Mesendoderm (in vitro differentiated cells): ENCODE measurements at regions not wholly inside any gene's neighbourhood (a gene's known extent, or its start where the extent isn't known, plus 50 kb on each side); places are given as distances from the start of the nearest gene placed in this dataset.

Source experiments
- DNase-seq: peaks from one replicate; pipeline ENCODE4 v3.0.0; 2013
- H2AK5ac ChIP-seq: 2 replicates; pipeline ENCODE4 v1.6.1; 2013; ENCODE audit warnings: low read length, inconsistent platforms
- H2BK120ac ChIP-seq: 2 replicates; pipeline ENCODE4 v1.6.1; 2013; ENCODE audit warnings: low read depth, mild to moderate bottlenecking, low read length, moderate library complexity, mixed read lengths
- H2BK15ac ChIP-seq: replicated peaks from 2 replicates; pipeline ENCODE4 v1.6.1; 2013; ENCODE audit warnings: low read depth, mild to moderate bottlenecking, moderate library complexity
- H2BK5ac ChIP-seq: 2 replicates; pipeline ENCODE4 v1.6.1; 2013; ENCODE audit warnings: low read length, inconsistent platforms
- H3K18ac ChIP-seq: 2 replicates; pipeline ENCODE4 v1.6.1; 2013; ENCODE audit warnings: mild to moderate bottlenecking, low read length, mixed read lengths
- H3K23ac ChIP-seq: one replicate; pipeline ENCODE4 v1.6.1; 2013; ENCODE audit warnings: low read length
- H3K27ac ChIP-seq: 2 replicates; pipeline ENCODE4 v1.5.1; 2013; ENCODE audit warnings: low read depth, mild to moderate bottlenecking, inconsistent platforms, low read length, moderate library complexity
- H3K27me3 ChIP-seq: 2 replicates; pipeline ENCODE4 v1.6.1; 2013; ENCODE audit warnings: low read length, control low read depth, mild to moderate bottlenecking, inconsistent platforms; ENCODE audit not compliant: insufficient read depth, poor library complexity
- H3K36me3 ChIP-seq: 2 replicates; pipeline ENCODE4 v1.6.1; 2013; ENCODE audit warnings: low read length, inconsistent platforms; ENCODE audit not compliant: control insufficient read depth, insufficient read depth
- H3K4ac ChIP-seq: one replicate; pipeline ENCODE4 v1.6.1; 2013; ENCODE audit warnings: low read depth, mild to moderate bottlenecking, low read length, moderate library complexity
- H3K4me1 ChIP-seq: 2 replicates; pipeline ENCODE4 v1.6.1; 2013; ENCODE audit warnings: low read depth, low read length, inconsistent platforms; ENCODE audit not compliant: control insufficient read depth
- H3K4me2 ChIP-seq: 2 replicates; pipeline ENCODE4 v1.6.1; 2013; ENCODE audit warnings: low read length
- H3K4me3 ChIP-seq: 2 replicates; pipeline ENCODE4 v1.5.1; 2013; ENCODE audit warnings: mild to moderate bottlenecking, low read length
- H3K56ac ChIP-seq: one replicate; pipeline ENCODE4 v1.6.1; 2013; ENCODE audit warnings: low read length
- H3K79me1 ChIP-seq: 2 replicates; pipeline ENCODE4 v1.6.1; 2013; ENCODE audit warnings: low read length, inconsistent platforms
- H3K79me2 ChIP-seq: 2 replicates; pipeline ENCODE4 v1.6.1; 2013; ENCODE audit warnings: mild to moderate bottlenecking, low read length; ENCODE audit not compliant: control insufficient read depth, insufficient read depth
- H3K9ac ChIP-seq: 2 replicates; pipeline ENCODE4 v1.6.1; 2013; ENCODE audit warnings: low read length, inconsistent platforms
- H4K5ac ChIP-seq: one replicate; pipeline ENCODE4 v1.6.1; 2013; ENCODE audit warnings: low read length
- H4K8ac ChIP-seq: one replicate; pipeline ENCODE4 v1.6.1; 2013; ENCODE audit warnings: low read depth, mild to moderate bottlenecking, control low read depth, low read length, moderate library complexity
- WGBS: extraction: QIAGEN DNeasy Blood & Tissue Kit; methylation state at CpG from one replicate; pipeline ENCODE4 v1.1.7; 2013; ENCODE audit warnings: low lambda C conversion rate, missing lambda C conversion rate; ENCODE audit not compliant: insufficient coverage; ENCODE audit errors: extremely low coverage; 5-methylcytosine and 5-hydroxymethylcytosine counted together

DNA sequence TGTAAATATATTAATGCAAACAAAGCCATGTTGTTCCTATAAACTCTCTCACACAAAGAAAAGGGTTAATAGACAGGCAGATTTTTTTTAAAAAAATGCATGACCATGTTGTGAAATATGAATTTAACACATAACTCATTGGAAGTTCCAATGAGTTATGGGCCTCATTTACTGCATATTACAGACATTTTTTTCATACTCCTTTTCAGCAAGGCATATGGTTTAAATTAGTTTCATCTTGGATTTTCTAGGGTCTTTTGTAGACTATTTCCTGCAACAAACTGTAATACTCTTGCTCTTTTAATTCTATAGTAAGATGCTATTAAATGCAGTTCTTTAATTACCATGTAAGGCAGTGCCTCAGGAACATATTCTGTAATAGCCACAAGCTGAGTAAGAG, 323.1 kb downstream of the GBA3 start:
- no peak overlapping the region for H2AK5ac ChIP-seq
- H3K9ac ChIP-seq: no peak overlapping the region
- no peak for DNase-seq
- H3K56ac ChIP-seq: no peak overlapping the region
- no peak overlapping the region for H3K27ac ChIP-seq
- no peak overlapping the region for H2BK5ac ChIP-seq
- no peak overlapping the region for H3K23ac ChIP-seq
- H3K4ac ChIP-seq: no peak overlapping the region
- H2BK120ac ChIP-seq: no peak overlapping the region
- H4K5ac ChIP-seq: no peak overlapping the region
- H3K79me1 ChIP-seq: no peaks in the 10 kb centered on the region
- H3K79me2 ChIP-seq: no peaks in the 10 kb centered on the region
- no peak overlapping the region for H4K8ac ChIP-seq
- no peak overlapping the region for H3K18ac ChIP-seq
- no peak overlapping the region for H2BK15ac ChIP-seq
- H3K4me3 ChIP-seq: no peak overlapping the region
- H3K4me1 ChIP-seq: no peaks in the 10 kb centered on the region
- no peak overlapping the region for H3K4me2 ChIP-seq
- no peaks in the 10 kb centered on the region for H3K27me3 ChIP-seq
- H3K36me3 ChIP-seq: no peaks in the 10 kb centered on the region

GRCh38 chr4:23009093-23009492, 316.4 kb downstream of the GBA3 start:
- Histone ChIP-seq H2AK5ac (no peak overlapping the region), H2BK120ac (no peak overlapping the region), H3K4me3 (no peak overlapping the region), H3K4me1 (no peaks in the 10 kb centered on the region), H4K8ac (no peak overlapping the region), H3K27me3 (no peaks in the 10 kb centered on the region), H2BK15ac (no peak overlapping the region), H3K9ac (no peak overlapping the region), H3K18ac (no peak overlapping the region), H3K36me3 (no peaks in the 10 kb centered on the region), H3K56ac (no peak overlapping the region), H2BK5ac (no peak overlapping the region), H3K79me1 (no peaks in the 10 kb centered on the region), H3K23ac (no peak overlapping the region), H3K4me2 (no peak overlapping the region), H3K4ac (no peak overlapping the region), H3K79me2 (no peaks in the 10 kb centered on the region), H3K27ac (no peak overlapping the region), H4K5ac (no peak overlapping the region)
- no peak for DNase-seq

DNA sequence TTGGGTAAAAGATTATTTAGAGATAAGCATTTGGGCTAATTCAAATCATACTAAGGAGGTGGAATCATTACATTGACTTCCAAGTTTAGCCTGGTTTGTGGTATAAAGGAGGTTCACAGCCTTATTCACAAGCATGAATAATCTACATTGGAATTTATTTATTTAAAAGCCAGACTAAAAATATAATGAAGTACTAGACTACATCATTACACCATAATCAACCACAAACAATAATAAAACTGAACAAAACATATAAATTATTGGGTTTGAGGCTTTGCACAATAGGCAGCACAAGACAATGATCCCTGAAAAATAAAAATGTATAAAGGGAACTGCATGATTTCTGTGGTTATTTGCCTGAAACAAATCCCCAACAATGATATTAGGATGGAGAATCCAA, 314.0 kb downstream of the GBA3 start:
- no peak overlapping the region for H3K27ac ChIP-seq

DNA sequence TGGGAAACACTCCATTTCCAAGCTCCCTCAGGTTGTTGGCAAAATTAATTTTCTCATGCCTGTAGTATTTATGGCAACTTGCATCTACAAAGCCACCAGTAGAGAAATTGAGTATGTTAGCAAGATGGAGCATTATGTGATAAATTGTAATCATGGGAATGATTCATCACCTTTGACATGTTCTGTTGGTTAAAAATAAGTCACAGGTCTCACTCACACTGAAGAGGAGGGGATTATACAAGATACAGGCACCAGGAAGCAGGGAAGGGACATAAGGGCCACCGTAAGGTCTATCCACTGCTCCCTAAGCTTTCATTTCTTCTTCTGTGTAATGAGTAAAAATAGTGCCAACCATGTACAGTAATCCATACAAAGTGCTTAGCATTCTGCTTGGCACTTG, 313.0 kb downstream of the GBA3 start:
- no peaks in the 10 kb centered on the region for H3K27me3 ChIP-seq
- H3K18ac ChIP-seq: no peak overlapping the region
- H3K79me1 ChIP-seq: no peaks in the 10 kb centered on the region
- H3K56ac ChIP-seq: no peak overlapping the region
- no peaks in the 10 kb centered on the region for H3K4me1 ChIP-seq
- no peak overlapping the region for H3K27ac ChIP-seq
- H2BK5ac ChIP-seq: no peak overlapping the region
- no peak overlapping the region for H3K4me2 ChIP-seq
- H2BK15ac ChIP-seq: no peak overlapping the region
- no peak overlapping the region for H3K4me3 ChIP-seq
- DNase-seq: no peak
- no peak overlapping the region for H2AK5ac ChIP-seq
- no CpG with 5 or more reads among the region's 1 CpG for WGBS
- H3K79me2 ChIP-seq: no peaks in the 10 kb centered on the region
- H3K23ac ChIP-seq: no peak overlapping the region
- no peak overlapping the region for H4K5ac ChIP-seq
- H3K4ac ChIP-seq: no peak overlapping the region
- no peak overlapping the region for H4K8ac ChIP-seq
- H3K9ac ChIP-seq: no peak overlapping the region
- no peaks in the 10 kb centered on the region for H3K36me3 ChIP-seq
- no peak overlapping the region for H2BK120ac ChIP-seq

More for the DNA sequence above, 314.0 kb downstream of the GBA3 start:
- no peak overlapping the region for H4K5ac ChIP-seq
- H3K56ac ChIP-seq: no peak overlapping the region
- H3K9ac ChIP-seq: no peak overlapping the region
- H2AK5ac ChIP-seq: no peak overlapping the region
- H3K4me3 ChIP-seq: no peak overlapping the region
- DNase-seq: no peak
- no peak overlapping the region for H3K4ac ChIP-seq
- H3K18ac ChIP-seq: no peak overlapping the region
- no peaks in the 10 kb centered on the region for H3K36me3 ChIP-seq
- H4K8ac ChIP-seq: no peak overlapping the region
- H3K79me2 ChIP-seq: no peaks in the 10 kb centered on the region
- no peak overlapping the region for H2BK5ac ChIP-seq
- no peak overlapping the region for H2BK120ac ChIP-seq
- no peak overlapping the region for H3K23ac ChIP-seq
- H2BK15ac ChIP-seq: no peak overlapping the region
- H3K4me1 ChIP-seq: no peaks in the 10 kb centered on the region
- H3K27me3 ChIP-seq: no peaks in the 10 kb centered on the region
- H3K4me2 ChIP-seq: no peak overlapping the region
- H3K79me1 ChIP-seq: no peaks in the 10 kb centered on the region

DNA sequence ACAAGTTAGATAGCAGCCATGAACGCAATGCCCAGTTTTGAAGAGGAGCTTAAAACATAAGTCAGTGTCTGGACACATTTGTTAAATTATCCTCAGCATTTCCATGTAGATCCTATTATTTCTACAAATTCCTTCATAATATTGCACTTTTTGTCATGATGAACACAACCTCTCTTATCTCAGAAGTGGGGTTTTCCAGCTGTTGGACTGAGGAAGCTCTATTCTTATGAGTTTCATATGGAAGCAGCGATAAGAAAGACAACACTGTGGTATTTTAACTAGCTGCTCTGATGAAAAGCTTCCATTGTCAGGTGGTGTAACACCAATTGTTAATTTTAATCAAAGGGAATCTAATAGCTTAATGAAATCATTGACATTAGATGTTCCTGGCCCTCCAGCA, 308.7 kb downstream of the GBA3 start:
- Histone ChIP-seq H3K4me3 (no peak overlapping the region), H3K56ac (no peak overlapping the region), H3K27me3 (no peaks in the 10 kb centered on the region), H2BK120ac (no peak overlapping the region), H3K4me1 (no peaks in the 10 kb centered on the region), H3K27ac (no peak overlapping the region), H3K79me2 (no peaks in the 10 kb centered on the region), H3K18ac (no peak overlapping the region), H3K36me3 (no peaks in the 10 kb centered on the region), H3K4me2 (no peak overlapping the region), H2BK15ac (no peak overlapping the region), H3K4ac (no peak overlapping the region), H3K9ac (no peak overlapping the region), H2AK5ac (no peak overlapping the region), H4K8ac (no peak overlapping the region), H3K23ac (no peak overlapping the region), H2BK5ac (no peak overlapping the region), H3K79me1 (no peaks in the 10 kb centered on the region), H4K5ac (no peak overlapping the region)
- WGBS: no CpG with 5 or more reads among the region's 2 CpGs
- no peak for DNase-seq

DNA sequence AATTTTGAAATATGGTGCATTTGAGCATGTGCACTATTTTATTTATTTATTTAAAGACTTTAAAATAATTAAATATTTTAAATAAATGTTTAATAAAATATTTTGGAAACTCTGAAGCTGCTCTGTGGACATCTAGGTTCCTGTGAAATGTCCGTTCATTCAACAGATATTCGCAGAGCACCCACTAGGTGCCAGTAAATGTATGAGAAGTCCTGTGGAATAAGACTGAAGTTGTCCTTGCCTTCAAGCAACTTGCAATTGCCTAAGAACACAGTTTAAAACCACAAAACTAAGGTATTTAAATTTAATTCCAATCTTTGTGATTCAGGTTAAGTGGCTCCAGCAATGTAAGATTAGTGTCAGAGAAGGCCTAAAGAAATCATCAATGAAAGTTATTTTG, 306.7 kb downstream of the GBA3 start:
- Histone ChIP-seq H2BK120ac (no peak overlapping the region), H3K18ac (no peak overlapping the region), H3K79me1 (no peaks in the 10 kb centered on the region), H3K4me2 (no peak overlapping the region), H3K27ac (no peak overlapping the region), H3K4me3 (no peak overlapping the region), H4K5ac (no peak overlapping the region), H3K4ac (no peak overlapping the region), H3K79me2 (no peaks in the 10 kb centered on the region), H3K4me1 (no peaks in the 10 kb centered on the region), H3K9ac (no peak overlapping the region), H3K56ac (no peak overlapping the region), H2BK5ac (no peak overlapping the region), H3K27me3 (no peaks in the 10 kb centered on the region), H4K8ac (no peak overlapping the region), H3K36me3 (no peaks in the 10 kb centered on the region), H2AK5ac (no peak overlapping the region), H2BK15ac (no peak overlapping the region), H3K23ac (no peak overlapping the region)
- peak; percentile 56 for DNase-seq
- no CpG with 5 or more reads among the region's 2 CpGs for WGBS
